Hepatocyte (in vitro differentiated cells): ENCODE measurements at regions not wholly inside any gene's neighbourhood (a gene's known extent, or its start where the extent isn't known, plus 50 kb on each side); places are given as distances from the start of the nearest gene placed in this dataset.

ENCODE experiments used
- DNase-seq: peaks from one replicate; pipeline ENCODE4 v3.0.0-alpha.2; 2016; ENCODE audit warnings: low spot score
- H2AFZ ChIP-seq: fragments of 200-600 bp; sonication (generic); 2 replicates; pipeline ENCODE4 v1.6.0; 2016; ENCODE audit warnings: antibody characterized with exemption, mild to moderate bottlenecking
- H3K27ac ChIP-seq: fragments of 200-600 bp; sonication (generic); 2 replicates; pipeline ENCODE4 v1.5.1; 2016; ENCODE audit warnings: mild to moderate bottlenecking
- H3K27me3 ChIP-seq: fragments of 200-600 bp; sonication (generic); 2 replicates; pipeline ENCODE4 v1.6.1; 2016
- H3K36me3 ChIP-seq: fragments of 200-600 bp; sonication (generic); replicated peaks from 2 replicates; pipeline ENCODE4 v1.5.1; 2016; ENCODE audit warnings: low read depth; ENCODE audit not compliant: insufficient read depth
- H3K4me1 ChIP-seq: fragments of 200-600 bp; sonication (generic); 2 replicates; pipeline ENCODE4 v1.5.1; 2016; ENCODE audit warnings: mild to moderate bottlenecking, moderate library complexity; ENCODE audit not compliant: insufficient read depth
- H3K4me2 ChIP-seq: fragments of 200-600 bp; sonication (generic); 2 replicates; pipeline ENCODE4 v1.6.0; 2016
- H3K4me3 ChIP-seq: fragments of 200-600 bp; sonication (generic); 2 replicates; pipeline ENCODE4 v1.5.1; 2016; ENCODE audit warnings: mild to moderate bottlenecking
- H3K79me2 ChIP-seq: fragments of 200-600 bp; sonication (generic); 2 replicates; pipeline ENCODE4 v1.6.0; 2017; ENCODE audit warnings: mild to moderate bottlenecking
- H3K9me2 ChIP-seq: fragments of 200-600 bp; sonication (generic); replicated peaks from 2 replicates; pipeline ENCODE4 v1.6.0; 2017; ENCODE audit warnings: mild to moderate bottlenecking; ENCODE audit not compliant: insufficient read depth
- H3K9me3 ChIP-seq: fragments of 200-600 bp; sonication (generic); 2 replicates; pipeline ENCODE4 v1.5.1; 2016; ENCODE audit warnings: low read depth, mild to moderate bottlenecking
- H4K20me1 ChIP-seq: fragments of 200-600 bp; sonication (generic); 2 replicates; pipeline ENCODE4 v1.6.0; 2016; ENCODE audit warnings: mild to moderate bottlenecking; ENCODE audit not compliant: insufficient read depth, poor library complexity, severe bottlenecking
- CTCF ChIP-seq: fragments of 200-600 bp; sonication (generic); IDR thresholded peaks from 2 replicates; pipeline ENCODE4 v1.5.1; 2016; ENCODE audit warnings: antibody characterized with exemption, mild to moderate bottlenecking; ENCODE audit not compliant: poor library complexity
- EZH2 ChIP-seq: fragments of 200-600 bp; sonication (generic); IDR thresholded peaks from 2 replicates; pipeline ENCODE4 v1.6.1; 2016; ENCODE audit warnings: antibody characterized with exemption, mild to moderate bottlenecking, borderline replicate concordance
- EZH2phosphoT487 ChIP-seq: fragments of 200-600 bp; sonication (generic); IDR thresholded peaks from one replicate; pipeline ENCODE4 v1.6.1; 2018; ENCODE audit warnings: antibody characterized with exemption, mild to moderate bottlenecking, low read depth, moderate library complexity; ENCODE audit not compliant: unreplicated experiment, severe bottlenecking
- whole genome bisulfite sequencing: methylation state at CpG from one replicate; pipeline ENCODE4 v1.1.6; 2016; ENCODE audit warnings: low lambda C conversion rate; ENCODE audit errors: missing lambda C conversion rate; 5-methylcytosine and 5-hydroxymethylcytosine counted together

- Histone ChIP-seq H3K9me3 (no peaks in the 10 kb centered on the region), H2AFZ (no peak overlapping the region), H3K79me2 (no peaks in the 10 kb centered on the region), H3K36me3 (no peaks in the 10 kb centered on the region), H4K20me1 (no peaks in the 10 kb centered on the region), H3K4me1 (no peaks in the 10 kb centered on the region), H3K27me3 (no peaks in the 10 kb centered on the region), H3K4me2 (no peak overlapping the region), H3K27ac (no peak overlapping the region), H3K4me3 (no peak overlapping the region), H3K9me2 (no peaks in the 10 kb centered on the region)
- DNase-seq, result no peak
- WGBS, result 86% methylated on average over 1 of the region's 1 CpG
- no peak for TF ChIP-seq EZH2
- no peak for TF ChIP-seq CTCF
- TF ChIP-seq EZH2phosphoT487, result no peak
These were observed 222.3 kb downstream of the NKX6-1 start for GRCh38 chr4:84276752-84277151.

- Histone ChIP-seq H3K79me2 (no peaks in the 10 kb centered on the region), H3K4me1 (no peaks in the 10 kb centered on the region), H3K27ac (no peak overlapping the region), H3K9me2 (no peaks in the 10 kb centered on the region), H3K27me3 (no peaks in the 10 kb centered on the region), H3K4me2 (no peak overlapping the region), H2AFZ (no peak overlapping the region), H3K4me3 (no peak overlapping the region), H3K9me3 (no peaks in the 10 kb centered on the region), H3K36me3 (no peaks in the 10 kb centered on the region), H4K20me1 (no peaks in the 10 kb centered on the region)
- TF ChIP-seq EZH2phosphoT487 (no peak), CTCF (no peak), EZH2 (no peak)
- DNase-seq, result no peak
These were observed 229.5 kb downstream of the NKX6-1 start for GRCh38 chr4:84269536-84270044.

GRCh38 chr4:84264652-84265051, 234.4 kb downstream of the NKX6-1 start:
- Histone ChIP-seq H2AFZ (no peak overlapping the region), H3K9me3 (no peaks in the 10 kb centered on the region), H3K27ac (no peak overlapping the region), H3K36me3 (no peaks in the 10 kb centered on the region), H3K4me2 (no peak overlapping the region), H3K27me3 (no peaks in the 10 kb centered on the region), H3K4me3 (no peak overlapping the region), H3K4me1 (no peaks in the 10 kb centered on the region), H3K9me2 (no peaks in the 10 kb centered on the region), H3K79me2 (no peaks in the 10 kb centered on the region), H4K20me1 (no peaks in the 10 kb centered on the region)
- TF ChIP-seq EZH2phosphoT487 (no peak), CTCF (no peak), EZH2 (no peak)
- no peak for DNase-seq

GRCh38 chr4:84263415-84263814, 235.7 kb downstream of the NKX6-1 start:
- H3K27me3 ChIP-seq, result no peaks in the 10 kb centered on the region
- DNase-seq, result no peak
- no peak for TF ChIP-seq CTCF
- TF ChIP-seq EZH2phosphoT487, result no peak
- no peak for TF ChIP-seq EZH2

More at GRCh38 chr4:84263415-84263814, 235.7 kb downstream of the NKX6-1 start:
- Histone ChIP-seq H3K4me3 (no peak overlapping the region), H3K4me2 (no peak overlapping the region), H3K36me3 (no peaks in the 10 kb centered on the region), H3K9me3 (no peaks in the 10 kb centered on the region), H3K9me2 (no peaks in the 10 kb centered on the region), H2AFZ (no peak overlapping the region), H3K27ac (no peak overlapping the region), H3K4me1 (no peaks in the 10 kb centered on the region), H4K20me1 (no peaks in the 10 kb centered on the region), H3K79me2 (no peaks in the 10 kb centered on the region)
